DND-41 (cell line): ENCODE measurements at regions not wholly inside any gene's neighbourhood (a gene's known extent, or its start where the extent isn't known, plus 50 kb on each side); places are given as distances from the start of the nearest gene placed in this dataset.

ENCODE experiments used
- ATAC-seq: fragments of 200-7000 bp; cut with Tn5 transposase; 3 replicates; pipeline ENCODE4 v1.9.1; 2021; ENCODE audit warnings: low read depth; ENCODE audit not compliant: insufficient read depth
- DNase-seq: peaks from one replicate; pipeline ENCODE4 v3.0.0-alpha.2; 2020
- H2AFZ ChIP-seq: 2 replicates; pipeline ENCODE4 v1.6.0; 2012; ENCODE audit warnings: low read depth, low read length
- H3K27ac ChIP-seq: 2 replicates; pipeline ENCODE4 v1.5.1; 2012; ENCODE audit warnings: low read length, inconsistent platforms
- H3K27me3 ChIP-seq: fragments of 200-600 bp; sonication (generic); 2 replicates; pipeline ENCODE4 v1.6.0; 2012; ENCODE audit warnings: low read length, mild to moderate bottlenecking, inconsistent platforms; ENCODE audit not compliant: insufficient read depth, poor library complexity
- H3K36me3 ChIP-seq: 2 replicates; pipeline ENCODE4 v1.5.1; 2012; ENCODE audit warnings: low read length, inconsistent platforms; ENCODE audit not compliant: insufficient read depth
- H3K4me1 ChIP-seq: 2 replicates; pipeline ENCODE4 v1.5.1; 2012; ENCODE audit warnings: mild to moderate bottlenecking, low read length; ENCODE audit not compliant: insufficient read depth
- H3K4me2 ChIP-seq: 2 replicates; pipeline ENCODE4 v1.6.0; 2012; ENCODE audit warnings: mild to moderate bottlenecking, moderate library complexity, low read length, inconsistent platforms; ENCODE audit not compliant: insufficient read depth
- H3K4me3 ChIP-seq, 2 experiments: fragments of 200-600 bp in 1 of 2; shearing (Covaris generic) in 1 of 2; 2 replicates each; pipeline ENCODE4 v1.5.1; 2012 to 2016; ENCODE audit warnings: inconsistent platforms in 2 of 2, low read length in 2 of 2, mild to moderate bottlenecking in 2 of 2, low read depth in 1 of 2, moderate library complexity in 1 of 2
- H3K79me2 ChIP-seq: 2 replicates; pipeline ENCODE4 v1.6.0; 2012; ENCODE audit warnings: low read length, inconsistent platforms; ENCODE audit not compliant: insufficient read depth
- H3K9ac ChIP-seq: 2 replicates; pipeline ENCODE4 v1.6.0; 2012; ENCODE audit warnings: low read depth, mild to moderate bottlenecking, inconsistent platforms, low read length, moderate library complexity
- H3K9me3 ChIP-seq: 2 replicates; pipeline ENCODE4 v1.5.1; 2012; ENCODE audit warnings: low read length, moderate library complexity, mild to moderate bottlenecking, inconsistent platforms; ENCODE audit not compliant: insufficient read depth, severe bottlenecking
- H4K20me1 ChIP-seq: 2 replicates; pipeline ENCODE4 v1.6.0; 2012; ENCODE audit warnings: low read length; ENCODE audit not compliant: insufficient read depth
- CTCF ChIP-seq: IDR thresholded peaks from 2 replicates; pipeline ENCODE4 v1.5.1; 2012; ENCODE audit warnings: borderline replicate concordance, low read length, moderate library complexity, mild to moderate bottlenecking; ENCODE audit not compliant: poor library complexity, severe bottlenecking; ENCODE audit errors: extremely low read depth
- EZH2 ChIP-seq: IDR thresholded peaks from 3 replicates; pipeline ENCODE4 v1.6.1; 2012; ENCODE audit warnings: borderline replicate concordance, low read depth, mild to moderate bottlenecking, moderate library complexity, low read length, inconsistent platforms; ENCODE audit not compliant: severe bottlenecking

- no peaks in the 10 kb centered on the region for H3K79me2 ChIP-seq
- no peaks in the 10 kb centered on the region for H3K9me3 ChIP-seq
- H2AFZ ChIP-seq, result no peak overlapping the region
- ATAC-seq (no peak), DNase-seq (no peak)
- H3K9ac ChIP-seq, result no peak overlapping the region
- no peaks in the 10 kb centered on the region for H4K20me1 ChIP-seq
- H3K4me2 ChIP-seq, result no peak overlapping the region
- H3K27me3 ChIP-seq, result no peaks in the 10 kb centered on the region
- no peaks in the 10 kb centered on the region for H3K36me3 ChIP-seq
- no peak overlapping the region for H3K4me3 ChIP-seq
- TF ChIP-seq EZH2 (no peak), CTCF (no peak)
- no peak overlapping the region for H3K27ac ChIP-seq
- H3K4me1 ChIP-seq, result peaks cover 6% of the 10 kb centered on the region; the same call in 1 of the 2 replicates
Measured at GRCh38 chr10:36171556-36171952, 529.5 kb upstream of the FZD8 start.

GRCh38 chr10:36170943-36171501, 528.9 kb upstream of the FZD8 start:
- Histone ChIP-seq H3K27ac (no peak overlapping the region), H3K79me2 (no peaks in the 10 kb centered on the region), H3K4me3 (no peak overlapping the region), H3K9ac (no peak overlapping the region), H3K9me3 (no peaks in the 10 kb centered on the region), H3K4me2 (no peak overlapping the region), H3K36me3 (no peaks in the 10 kb centered on the region), H2AFZ (no peak overlapping the region), H3K4me1 (peaks cover 6% of the 10 kb centered on the region; the same call in 1 of the 2 replicates), H3K27me3 (no peaks in the 10 kb centered on the region), H4K20me1 (no peaks in the 10 kb centered on the region)
- ATAC-seq (no peak), DNase-seq (no peak)
- TF ChIP-seq EZH2, result no peak
- no peak for TF ChIP-seq CTCF

GRCh38 chr10:36170142-36170719, 528.1 kb upstream of the FZD8 start:
- Histone ChIP-seq H3K36me3 (no peaks in the 10 kb centered on the region), H3K4me3 (no peak overlapping the region), H3K4me2 (no peak overlapping the region), H3K9ac (no peak overlapping the region), H3K27ac (no peak overlapping the region), H3K4me1 (peaks cover 6% of the 10 kb centered on the region; the same call in 1 of the 2 replicates), H3K27me3 (no peaks in the 10 kb centered on the region), H3K79me2 (no peaks in the 10 kb centered on the region), H4K20me1 (no peaks in the 10 kb centered on the region), H3K9me3 (no peaks in the 10 kb centered on the region), H2AFZ (no peak overlapping the region)
- DNase-seq (no peak), ATAC-seq (no peak)
- no peak for TF ChIP-seq EZH2
- no peak for TF ChIP-seq CTCF
